CD14-positive monocyte (primary cell): ENCODE measurements at regions not wholly inside any gene's neighbourhood (a gene's known extent, or its start where the extent isn't known, plus 50 kb on each side); places are given as distances from the start of the nearest gene placed in this dataset.

Source experiments
- DNase-seq, 3 donors: peaks; one replicate each; pipeline ENCODE4 v3.0.0-alpha.2; 2011 to 2022
- H2AFZ ChIP-seq: 2 replicates; pipeline ENCODE4 v1.6.0; 2012; ENCODE audit warnings: mild to moderate bottlenecking, low read depth, low read length, inconsistent platforms; ENCODE audit not compliant: insufficient read depth, poor library complexity, severe bottlenecking
- H3K27ac ChIP-seq, 2 donors: 1 replicate in 1 of 2; 2 replicates in 1 of 2; pipeline ENCODE4 v1.5.1; 2012 to 2013; ENCODE audit warnings: low read length in 2 of 2, control low read depth in 1 of 2, inconsistent platforms in 1 of 2, low read depth in 1 of 2, mild to moderate bottlenecking in 1 of 2
- H3K27me3 ChIP-seq, 2 donors: one replicate each; pipeline versions ENCODE4 v1.6.0 to v1.6.1; 2011 to 2013; ENCODE audit warnings: low read length in 2 of 2; ENCODE audit not compliant: control insufficient read depth in 2 of 2, insufficient read depth in 2 of 2
- H3K36me3 ChIP-seq, 2 donors: replicated peaks in 1 of 2; 1 replicate in 1 of 2; 2 replicates in 1 of 2; pipeline versions ENCODE4 v1.5.1 to v1.6.1; 2012 to 2013; ENCODE audit warnings: low read length in 2 of 2, control low read depth in 1 of 2, inconsistent platforms in 1 of 2, mild to moderate bottlenecking in 1 of 2; ENCODE audit not compliant: insufficient read depth in 2 of 2, control insufficient read depth in 1 of 2
- H3K4me1 ChIP-seq, 2 donors: 1 replicate in 1 of 2; 2 replicates in 1 of 2; pipeline versions ENCODE4 v1.5.1 to v1.6.1; 2012 to 2013; ENCODE audit warnings: low read length in 2 of 2, control low read depth in 1 of 2, inconsistent platforms in 1 of 2, mild to moderate bottlenecking in 1 of 2, moderate library complexity in 1 of 2; ENCODE audit not compliant: insufficient read depth in 2 of 2, control insufficient read depth in 1 of 2
- H3K4me2 ChIP-seq: replicated peaks from 2 replicates; pipeline ENCODE3; 2012; ENCODE audit warnings: low read length, moderate library complexity, mild to moderate bottlenecking; ENCODE audit not compliant: poor library complexity, severe bottlenecking; ENCODE audit errors: extremely low read depth
- H3K4me3 ChIP-seq, 3 experiments: fragments of 200-600 bp in 1 of 3; sonication (generic) in 1 of 3; replicated peaks in 1 of 3; 1 replicate in 2 of 3; 2 replicates in 1 of 3; pipeline ENCODE4 v1.5.1; 2011 to 2013; ENCODE audit warnings: low read length in 3 of 3, mild to moderate bottlenecking in 3 of 3, control low read depth in 2 of 3, low read depth in 2 of 3, inconsistent platforms in 1 of 3, moderate library complexity in 1 of 3
- H3K79me2 ChIP-seq: 2 replicates; pipeline ENCODE4 v1.6.0; 2012; ENCODE audit warnings: mild to moderate bottlenecking, control low read depth, inconsistent platforms, low read length, moderate library complexity; ENCODE audit not compliant: insufficient read depth
- H3K9ac ChIP-seq: 2 replicates; pipeline ENCODE4 v1.6.0; 2017; ENCODE audit warnings: low read length, mild to moderate bottlenecking; ENCODE audit not compliant: insufficient read depth, poor library complexity, severe bottlenecking
- H3K9me3 ChIP-seq, 2 donors: replicated peaks in 1 of 2; 1 replicate in 1 of 2; 2 replicates in 1 of 2; pipeline versions ENCODE4 v1.5.1 to v1.6.1; 2012 to 2013; ENCODE audit warnings: low read length in 2 of 2, control low read depth in 1 of 2; ENCODE audit not compliant: control insufficient read depth in 1 of 2, insufficient read depth in 1 of 2
- H4K20me1 ChIP-seq: 2 replicates; pipeline ENCODE4 v1.6.0; 2012; ENCODE audit warnings: mild to moderate bottlenecking, low read length, control low read depth, moderate library complexity; ENCODE audit not compliant: insufficient read depth
- H3K27ac Mint-ChIP-seq, 7 donors: one replicate each; pipeline ENCODE4 v1.8.0; 2020; ENCODE audit warnings: mild to moderate bottlenecking in 7 of 7, mixed read lengths in 7 of 7, moderate library complexity in 6 of 7, inconsistent platforms in 2 of 7
- H3K27me3 Mint-ChIP-seq, 3 donors: one replicate each; pipeline ENCODE4 v1.8.0; 2021 to 2022; ENCODE audit warnings: low read depth in 3 of 3, mild to moderate bottlenecking in 3 of 3, mixed read lengths in 3 of 3, moderate library complexity in 3 of 3, inconsistent platforms in 1 of 3
- H3K36me3 Mint-ChIP-seq, 2 donors: one replicate each; pipeline ENCODE4 v1.8.0; 2020; ENCODE audit warnings: mixed read lengths in 2 of 2, inconsistent platforms in 1 of 2, mild to moderate bottlenecking in 1 of 2
- H3K4me1 Mint-ChIP-seq: one replicate; pipeline ENCODE4 v1.8.0; 2020; ENCODE audit warnings: mild to moderate bottlenecking, mixed read lengths
- H3K4me3 Mint-ChIP-seq, 2 donors: one replicate each; pipeline ENCODE4 v1.8.0; 2020; ENCODE audit warnings: mild to moderate bottlenecking in 2 of 2, mixed read lengths in 2 of 2, moderate library complexity in 1 of 2
- H3K9me3 Mint-ChIP-seq, 7 donors: one replicate each; pipeline ENCODE4 v1.8.0; 2020 to 2022; ENCODE audit warnings: mixed read lengths in 7 of 7, mild to moderate bottlenecking in 6 of 7, moderate library complexity in 6 of 7, inconsistent platforms in 2 of 7
- CTCF ChIP-seq: fragments of 200-600 bp; IDR thresholded peaks from one replicate; pipeline ENCODE4 v1.8.0; 2022; ENCODE audit warnings: antibody characterized with exemption, mild to moderate bottlenecking
- whole genome bisulfite sequencing: methylation state at CpG from one replicate; pipeline ENCODE4 v1.1.5; 2013; ENCODE audit warnings: missing lambda C conversion rate; ENCODE audit not compliant: insufficient coverage; 5-methylcytosine and 5-hydroxymethylcytosine counted together
- intact Hi-C, 2 donors: fragments of 100-400 bp; cut with micrococcal nuclease; formaldehyde crosslinking; loops; one replicate each; pipeline versions ENCODE4 v1.15.0 to v1.15.1; 2023

DNA sequence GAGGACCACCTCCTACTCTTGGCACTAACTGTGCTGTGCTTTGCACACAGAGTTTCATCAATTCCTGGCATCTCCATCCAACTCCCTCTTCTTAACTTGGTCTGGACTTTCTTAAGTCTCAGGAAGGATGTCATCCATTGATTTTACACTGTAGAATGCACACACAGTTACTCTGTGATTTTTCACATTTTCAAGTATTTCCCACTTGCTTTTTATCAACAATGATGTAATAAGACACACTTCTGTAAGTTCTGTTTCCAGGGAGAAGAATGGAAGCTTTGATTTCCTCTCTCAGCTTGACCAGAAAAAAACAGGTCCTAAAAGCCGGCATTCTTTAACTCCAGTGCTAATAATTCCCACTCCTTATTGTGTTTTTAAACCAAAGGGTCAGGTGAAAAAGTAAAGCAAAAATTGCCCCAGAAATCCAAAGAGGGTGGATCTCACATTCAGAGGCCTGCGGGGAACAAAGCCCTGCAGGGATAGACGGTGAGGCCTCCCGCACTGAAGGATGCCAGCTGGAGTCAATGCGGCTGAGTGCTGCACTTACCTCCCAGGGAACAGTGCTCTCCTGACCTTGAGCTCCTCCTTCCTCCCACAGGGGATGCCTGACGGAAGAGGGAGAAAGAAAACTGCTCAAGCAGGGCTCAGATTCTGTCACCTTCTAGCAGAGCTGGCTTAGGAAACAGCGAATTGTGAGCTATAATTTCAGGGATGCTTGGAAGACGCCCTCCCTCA is 83.1 kb downstream of the PDCL3 start:
- H3K9me3 Mint-ChIP-seq, result peaks cover 8 to 16% (median 13%) of the 10 kb centered on the region in 7 donors
- no peak overlapping the region for H3K4me3 ChIP-seq
- intact Hi-C loops, result no loop called here
- no peak for TF ChIP-seq CTCF
- no peaks in the 10 kb centered on the region for H3K27me3 ChIP-seq
- no peaks in the 10 kb centered on the region for H3K36me3 Mint-ChIP-seq
- H3K4me2 ChIP-seq, result no peak overlapping the region
- H3K27ac ChIP-seq, result no peak overlapping the region
- no peak overlapping the region for H3K27ac Mint-ChIP-seq
- peaks cover 11 to 13% of the 10 kb centered on the region in 2 donors for H3K9me3 ChIP-seq
- H3K4me1 Mint-ChIP-seq, result peaks cover 7% of the 10 kb centered on the region
- H4K20me1 ChIP-seq, result no peaks in the 10 kb centered on the region
- H3K9ac ChIP-seq, result no peak overlapping the region
- peaks cover 0 to 8% (median 7%) of the 10 kb centered on the region in 3 donors for H3K27me3 Mint-ChIP-seq
- H3K4me3 Mint-ChIP-seq, result no peak overlapping the region
- no peak overlapping the region for H2AFZ ChIP-seq
- H3K36me3 ChIP-seq, result no peaks in the 10 kb centered on the region
- WGBS, result 95% methylated on average over 2 of the region's 8 CpGs
- no peaks in the 10 kb centered on the region for H3K79me2 ChIP-seq
- no peak for DNase-seq
- no peaks in the 10 kb centered on the region for H3K4me1 ChIP-seq

DNA sequence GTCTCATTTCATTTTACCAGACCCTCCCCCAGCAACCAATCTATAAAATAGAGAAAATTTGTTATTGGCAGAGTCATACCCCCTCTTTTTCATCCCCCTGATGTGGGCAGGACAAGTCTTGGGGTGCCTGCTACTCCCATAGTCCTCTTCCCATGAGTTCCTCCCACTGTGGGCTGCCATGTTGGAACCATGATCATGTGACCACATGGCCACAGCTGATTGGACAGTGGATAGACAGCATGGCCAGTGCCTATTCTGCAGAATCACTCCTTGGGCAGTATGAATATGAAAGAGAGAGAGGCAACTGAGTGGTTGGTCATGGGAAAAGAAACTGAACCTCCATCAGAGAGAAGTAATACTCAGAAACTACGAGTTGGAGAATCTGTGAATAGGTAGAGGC is 84.9 kb downstream of the PDCL3 start:
- Mint-ChIP-seq H3K4me3 (no peak overlapping the region), H3K9me3 (peaks cover 8 to 16% (median 13%) of the 10 kb centered on the region in 7 donors), H3K27ac (peak overlapping the region in 1 of 7 donors; percentile 3), H3K36me3 (no peaks in the 10 kb centered on the region), H3K4me1 (peaks cover 7% of the 10 kb centered on the region), H3K27me3 (peaks cover 0 to 8% (median 8%) of the 10 kb centered on the region in 3 donors)
- Histone ChIP-seq H2AFZ (no peak overlapping the region), H3K4me1 (no peaks in the 10 kb centered on the region), H3K79me2 (no peaks in the 10 kb centered on the region), H3K4me3 (no peak overlapping the region), H4K20me1 (no peaks in the 10 kb centered on the region), H3K9me3 (peaks cover 11 to 13% of the 10 kb centered on the region in 2 donors), H3K27ac (no peak overlapping the region), H3K27me3 (no peaks in the 10 kb centered on the region), H3K9ac (no peak overlapping the region), H3K36me3 (no peaks in the 10 kb centered on the region), H3K4me2 (no peak overlapping the region)
- no peak for TF ChIP-seq CTCF
- DNase-seq, result no peak
- intact Hi-C loops, result no loop called here
- WGBS, result 83% methylated on average over 1 of the region's 1 CpG
